DMS153 treated with DMSO at 0.1 percent for 48 hours (cell line): ENCODE measurements at regions not wholly inside any gene's neighbourhood (a gene's known extent, or its start where the extent isn't known, plus 50 kb on each side); places are given as distances from the start of the nearest gene placed in this dataset.

Source experiments
- DNase-seq: peaks from one replicate; lab custom pipeline; 2025; ENCODE audit not compliant: unreplicated experiment; lab: John Stamatoyannopoulos, UW

DNA sequence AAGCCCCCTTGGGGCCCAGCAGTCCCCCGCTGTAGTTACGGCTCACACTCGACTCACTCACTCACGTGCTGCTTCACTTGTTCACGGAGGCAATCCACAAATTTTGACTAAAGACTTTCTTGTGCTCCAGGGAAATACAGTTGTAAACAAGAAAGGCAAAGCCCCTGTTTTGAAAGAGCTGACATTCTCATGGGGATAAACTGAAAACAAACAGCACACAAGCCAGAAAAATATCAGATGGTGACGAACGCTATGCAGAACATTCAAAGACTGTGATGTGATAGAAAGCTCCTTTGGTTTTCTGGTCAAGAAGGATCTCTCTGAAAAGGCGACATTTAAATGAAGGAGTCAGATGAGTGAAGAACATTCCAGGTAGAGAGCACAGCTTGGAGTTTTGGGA, 385.3 kb upstream of the SMIM21 start:
- no peak for DNase-seq

DNA sequence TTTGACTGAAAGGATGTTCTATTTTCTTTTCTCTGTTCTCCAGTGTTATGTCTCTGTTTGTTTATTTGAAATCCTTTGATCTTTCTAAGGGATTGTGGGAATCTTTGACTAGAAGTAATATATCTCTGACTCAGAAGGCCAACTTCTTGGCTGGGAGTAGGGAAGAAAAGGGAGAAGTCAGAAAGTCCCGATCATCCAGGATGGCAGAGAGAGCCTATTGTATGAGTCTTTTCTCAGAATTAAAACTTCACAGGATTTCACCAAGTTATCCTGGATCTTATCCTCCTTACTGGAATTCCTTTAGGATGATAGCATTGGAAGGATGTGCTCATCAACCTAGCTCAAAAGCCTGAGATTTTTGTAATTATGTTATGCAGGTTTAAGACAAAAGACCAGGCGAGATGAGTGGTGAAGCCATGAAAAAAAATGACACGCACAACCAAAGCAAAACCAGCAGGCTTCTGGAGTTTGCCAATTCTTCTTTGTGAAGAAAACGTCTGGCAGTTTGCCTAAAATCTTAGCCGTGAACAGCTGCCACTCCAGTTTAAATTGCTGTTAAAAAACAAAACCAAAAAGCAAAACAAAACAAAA, 383.6 kb upstream of the SMIM21 start:
- peak; percentile 52 for DNase-seq

DNA sequence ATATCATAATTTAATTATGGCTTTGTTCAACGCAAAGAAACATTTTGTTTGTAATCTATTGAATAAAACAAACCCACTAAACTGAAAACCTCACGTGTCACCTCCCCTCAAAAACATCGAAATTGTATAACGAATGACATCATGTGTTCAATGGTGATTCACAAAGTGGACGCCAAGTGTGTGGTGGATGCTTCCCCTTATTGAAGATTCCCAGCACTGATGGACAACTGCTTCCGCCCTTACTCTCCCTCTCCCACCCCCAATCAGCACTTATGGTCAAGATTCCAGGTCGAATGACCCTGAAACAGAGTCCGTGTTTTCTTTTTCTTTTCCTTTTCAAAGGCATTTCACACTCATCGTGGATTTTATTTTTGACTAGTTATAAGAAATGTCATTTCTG, 383.0 kb upstream of the SMIM21 start:
- no peak for DNase-seq

DNA sequence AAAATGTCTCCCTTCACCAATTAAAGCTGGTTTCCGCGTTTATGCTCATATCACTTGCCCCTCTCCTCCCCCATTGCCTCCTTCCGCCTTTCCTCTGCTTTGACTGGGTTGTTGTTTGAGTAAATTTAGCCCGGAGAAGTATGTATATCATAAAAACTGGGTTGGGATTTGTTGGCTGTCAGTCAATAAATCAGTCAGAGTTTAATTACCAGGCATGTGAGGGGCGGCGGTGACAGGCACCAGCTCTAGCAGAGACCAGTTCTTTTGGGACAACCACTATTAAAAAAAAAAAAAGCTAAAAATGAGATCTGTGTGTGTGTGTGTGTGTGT, 382.4 kb upstream of the SMIM21 start:
- DNase-seq: peak; percentile 46

DNA sequence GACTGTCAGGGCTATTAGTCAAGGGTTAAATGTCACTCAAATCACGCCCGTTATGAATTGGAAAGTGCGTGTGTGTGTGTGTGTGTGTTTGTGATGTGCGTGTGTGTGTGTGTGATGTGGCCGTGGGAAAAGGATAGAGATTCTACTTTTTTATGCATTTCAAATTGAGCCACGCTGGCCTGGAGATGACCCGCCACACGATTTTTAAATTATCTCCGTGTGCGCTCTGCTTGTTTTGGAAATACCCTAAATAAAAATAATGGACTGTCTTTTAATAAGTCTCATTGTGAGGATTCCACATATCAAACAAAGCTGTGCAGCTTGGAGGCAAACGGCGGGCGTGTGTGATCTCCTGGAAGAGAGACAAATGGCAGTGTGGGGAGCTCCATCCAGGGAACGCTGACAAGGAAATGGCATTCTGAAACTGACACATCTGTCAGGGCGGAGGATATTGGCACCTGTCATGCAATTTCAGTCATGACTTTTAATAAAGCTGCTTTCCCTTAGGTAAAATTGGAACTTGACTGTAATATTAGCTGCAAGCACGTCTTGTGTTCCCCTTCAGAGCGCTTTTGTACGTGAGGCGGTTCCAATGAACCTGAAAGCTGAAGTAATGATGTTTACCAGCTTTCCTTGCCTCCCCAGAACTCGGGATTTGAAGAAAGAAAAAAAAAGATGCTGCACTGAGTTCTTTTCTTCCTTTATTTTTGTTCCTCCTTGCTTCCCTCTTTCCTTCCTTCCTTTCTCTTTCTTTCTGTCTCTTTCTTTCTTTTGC, 381.8 kb upstream of the SMIM21 start:
- DNase-seq: peak; percentile 23

DNA sequence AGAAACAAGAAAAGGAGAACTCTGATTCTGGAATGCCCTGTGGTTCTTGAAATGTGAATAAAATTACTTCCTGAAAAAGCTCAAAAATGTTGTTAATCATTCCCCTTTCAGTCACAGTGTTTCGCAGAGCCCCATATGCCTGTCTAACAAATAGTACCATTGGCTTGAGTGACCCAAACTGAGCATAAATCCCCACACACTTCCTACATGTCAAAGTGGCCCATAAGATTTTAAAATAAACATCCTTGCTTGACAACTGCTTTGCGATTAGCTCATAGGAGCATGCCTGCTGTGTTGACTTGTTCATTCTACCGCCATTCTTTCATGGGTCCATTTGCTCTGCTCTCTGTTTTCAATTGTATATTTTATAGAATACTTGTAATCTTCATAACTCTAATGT, 377.8 kb upstream of the SMIM21 start:
- no peak for DNase-seq

DNA sequence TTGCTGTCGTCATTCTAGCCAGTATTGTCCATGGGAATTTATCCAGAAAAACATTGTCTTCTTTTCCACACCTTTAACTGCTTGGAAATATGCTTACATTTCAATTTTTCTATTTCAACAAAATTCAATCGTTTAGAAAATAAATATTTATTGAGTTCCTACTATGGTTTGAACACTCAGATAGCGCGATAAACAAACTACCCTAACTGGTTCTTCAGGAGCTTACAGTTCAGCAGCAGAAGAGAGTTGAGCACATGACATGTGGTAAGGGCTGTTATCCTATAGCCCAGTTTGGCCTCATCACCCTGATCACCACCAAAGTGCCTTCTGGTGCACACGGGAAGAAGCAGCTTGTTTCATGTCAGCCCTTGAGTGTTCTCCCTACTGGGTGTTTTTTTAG, 375.2 kb upstream of the SMIM21 start:
- no peak for DNase-seq

DNA sequence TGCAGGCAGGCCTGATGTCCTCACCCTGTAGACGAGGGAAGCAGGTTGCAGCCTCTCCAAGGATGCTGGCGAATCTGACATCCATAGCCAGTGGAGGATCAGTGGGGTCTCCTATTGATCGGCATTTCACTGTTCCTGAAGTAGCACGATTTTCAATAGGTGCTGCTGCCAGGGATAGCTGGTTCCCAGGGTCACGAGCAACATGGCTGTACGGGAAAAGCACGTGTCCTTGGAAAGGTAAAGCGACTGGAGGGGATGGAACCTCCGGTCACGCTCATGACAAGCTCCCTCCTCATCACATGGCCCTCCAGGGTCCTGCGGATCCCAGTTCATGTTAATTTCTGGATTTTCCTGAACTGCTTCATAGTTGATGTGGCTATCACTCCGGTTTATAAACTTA, 373.7 kb upstream of the SMIM21 start:
- no peak for DNase-seq

DNA sequence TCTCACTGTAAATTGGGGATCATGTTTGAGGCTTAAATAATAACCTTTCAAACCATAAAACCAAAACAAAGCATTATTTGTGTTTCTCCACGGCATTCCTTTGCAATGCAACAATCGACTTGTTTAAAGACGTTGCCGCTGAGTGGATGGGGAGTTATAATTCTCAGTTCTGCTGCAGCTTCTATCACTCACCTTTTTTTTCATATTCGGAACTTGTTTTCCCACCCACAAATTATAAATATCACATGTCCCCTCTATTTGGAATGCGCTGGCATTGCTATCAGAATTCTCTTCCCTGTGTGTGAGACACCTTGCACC, 372.8 kb upstream of the SMIM21 start:
- DNase-seq: no peak

DNA sequence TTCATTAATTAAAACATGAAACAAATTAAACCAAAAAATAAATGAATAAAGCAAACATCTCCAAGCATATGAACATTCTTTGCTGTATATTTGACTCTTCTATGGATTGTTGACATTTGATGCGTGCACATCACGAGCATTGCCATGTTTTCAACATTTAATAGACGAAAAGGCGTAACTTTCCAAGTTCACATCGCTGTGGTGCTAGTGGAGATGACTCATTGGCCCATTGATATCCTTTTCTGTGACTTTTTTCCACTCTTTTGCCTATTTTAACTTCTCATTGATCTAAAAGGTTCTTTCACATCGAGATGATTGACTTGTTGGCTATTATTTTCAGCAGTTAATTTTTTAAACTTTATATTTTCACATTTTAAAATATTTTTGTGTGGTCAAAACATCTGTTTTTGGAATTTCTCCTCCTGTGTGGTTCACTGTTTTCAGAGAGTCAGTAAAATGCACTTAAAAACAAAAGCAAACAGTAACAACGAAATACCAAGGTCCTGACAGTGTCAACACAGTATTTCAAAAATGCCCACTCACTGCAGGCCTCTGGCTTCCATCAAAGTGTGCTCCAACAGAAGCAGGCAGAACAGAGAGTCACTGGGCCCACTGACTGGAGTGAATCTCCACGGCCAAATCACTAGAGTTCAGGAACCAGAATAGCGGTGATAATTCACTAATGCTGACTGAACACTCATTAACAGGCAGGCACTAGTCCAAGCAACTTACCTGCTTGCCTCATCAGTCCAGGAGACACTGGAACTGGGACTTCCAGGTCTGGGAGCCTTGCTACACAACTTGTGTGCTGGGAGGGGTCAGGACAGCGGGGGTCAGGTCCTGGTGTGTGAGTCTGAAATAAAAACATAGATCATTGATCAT, 372.2 kb upstream of the SMIM21 start:
- no peak for DNase-seq

DNA sequence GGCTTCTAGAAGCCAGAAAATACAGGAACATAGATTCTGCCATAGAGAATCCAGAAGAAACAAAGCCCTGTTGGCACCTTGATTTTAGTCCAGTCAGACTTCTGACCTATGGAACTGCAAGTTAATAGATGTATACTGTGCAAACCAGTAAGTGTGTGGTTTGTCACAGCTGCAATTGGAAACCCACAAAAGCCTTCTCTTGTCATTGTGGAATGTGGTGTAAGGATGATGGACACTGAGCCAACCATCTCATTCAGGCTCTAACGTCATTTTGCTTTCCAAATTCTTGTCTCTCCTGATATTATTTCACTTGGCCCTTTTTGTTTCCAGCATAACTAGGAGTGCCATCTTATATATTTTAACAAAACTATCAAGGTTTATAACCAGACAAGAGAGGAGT, 369.5 kb upstream of the SMIM21 start:
- no peak for DNase-seq

DNA sequence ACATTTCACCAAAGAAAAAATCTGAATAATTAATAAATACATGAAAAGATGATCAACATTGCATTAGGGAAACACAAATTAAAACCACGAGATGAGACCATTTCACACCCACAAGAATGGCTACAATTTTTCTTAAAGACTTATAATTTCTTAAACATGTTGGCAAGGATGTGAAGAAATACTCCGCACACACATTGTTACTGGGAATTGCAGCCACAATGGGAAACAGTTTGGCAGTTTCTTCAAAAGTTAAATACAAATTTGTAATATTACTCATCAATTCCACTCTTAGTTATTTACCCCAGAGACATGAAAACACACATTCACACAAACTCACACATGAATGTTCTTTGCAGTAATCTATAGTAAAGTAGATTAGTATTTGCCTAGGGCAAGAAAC, 363.3 kb upstream of the SMIM21 start:
- no peak for DNase-seq

DNA sequence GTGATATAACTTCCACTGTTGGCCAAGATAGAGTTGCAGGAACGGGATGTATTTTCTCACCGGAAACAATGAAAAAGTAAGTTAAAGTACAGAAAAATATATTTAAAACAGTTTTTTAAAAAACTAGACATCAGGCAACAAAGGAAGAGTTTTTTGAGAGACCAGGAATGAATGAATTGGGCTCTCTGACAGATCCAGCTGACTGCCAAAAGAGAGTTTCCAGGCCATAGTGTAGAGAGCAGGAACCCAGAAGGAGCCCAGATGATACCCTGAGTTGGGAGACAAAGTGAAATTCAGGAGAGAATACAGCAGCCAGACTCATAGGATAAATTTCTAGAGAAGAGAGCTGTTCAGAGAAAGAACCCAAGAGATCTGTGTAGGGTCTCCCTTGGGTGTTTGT, 362.6 kb upstream of the SMIM21 start:
- no peak for DNase-seq

DNA sequence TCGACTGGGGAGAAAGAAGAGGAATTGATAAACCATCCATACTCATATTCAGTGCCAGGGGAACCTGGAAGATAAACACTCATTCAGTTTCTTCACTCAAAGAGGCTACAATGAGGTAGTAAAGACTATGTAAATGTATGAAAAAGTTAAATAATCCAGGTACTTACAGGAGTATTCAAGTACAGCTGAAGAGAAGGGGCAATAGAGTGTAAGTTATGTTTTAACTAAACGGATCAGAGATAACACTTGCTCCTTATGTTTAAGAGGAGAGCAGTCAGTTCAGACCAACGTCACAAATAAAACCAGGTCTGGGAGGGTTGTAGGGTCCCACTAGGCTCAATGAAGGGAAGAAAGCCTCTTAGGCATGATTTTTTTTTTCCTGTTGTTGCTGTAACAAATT, 358.3 kb upstream of the SMIM21 start:
- DNase-seq: no peak

DNA sequence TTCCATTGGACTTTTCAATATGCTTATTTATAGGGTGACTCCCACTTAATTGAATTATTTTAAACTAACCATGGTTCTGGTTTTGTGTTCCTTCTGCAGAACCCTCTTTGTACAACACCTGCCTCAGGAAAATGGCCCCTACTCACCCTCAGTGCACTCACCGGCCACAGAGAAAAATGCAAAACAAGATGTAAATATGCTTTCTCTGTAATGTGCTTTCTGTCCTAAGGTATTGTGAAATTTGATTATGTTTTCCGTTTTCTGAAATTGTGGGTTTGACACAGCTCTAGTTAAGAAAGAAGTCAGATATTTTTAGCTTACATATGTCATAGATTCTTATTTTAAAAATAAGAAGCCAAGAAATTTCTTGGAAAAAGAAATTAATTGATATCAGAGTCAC, 357.7 kb upstream of the SMIM21 start:
- no peak for DNase-seq

DNA sequence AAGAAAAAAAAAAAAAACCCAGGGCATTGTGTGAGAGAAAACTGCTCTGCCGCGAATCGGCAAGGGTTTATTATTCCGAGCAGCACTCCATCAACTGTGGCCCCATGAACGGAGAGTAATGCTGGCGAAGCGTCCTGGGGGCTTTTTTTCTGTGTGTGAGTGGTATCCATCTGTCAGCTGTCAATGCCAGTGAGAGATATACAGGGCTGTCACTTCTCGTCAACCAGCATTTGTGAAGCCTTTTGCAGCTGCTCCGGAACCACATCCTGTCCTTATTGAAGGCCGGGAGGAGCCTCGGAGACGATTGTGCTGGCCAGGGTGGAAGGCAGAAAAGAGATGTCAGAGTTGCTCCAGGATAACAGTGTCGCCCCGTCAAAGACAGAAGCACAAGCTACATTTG, 356.9 kb upstream of the SMIM21 start:
- peak; percentile 57 for DNase-seq

DNA sequence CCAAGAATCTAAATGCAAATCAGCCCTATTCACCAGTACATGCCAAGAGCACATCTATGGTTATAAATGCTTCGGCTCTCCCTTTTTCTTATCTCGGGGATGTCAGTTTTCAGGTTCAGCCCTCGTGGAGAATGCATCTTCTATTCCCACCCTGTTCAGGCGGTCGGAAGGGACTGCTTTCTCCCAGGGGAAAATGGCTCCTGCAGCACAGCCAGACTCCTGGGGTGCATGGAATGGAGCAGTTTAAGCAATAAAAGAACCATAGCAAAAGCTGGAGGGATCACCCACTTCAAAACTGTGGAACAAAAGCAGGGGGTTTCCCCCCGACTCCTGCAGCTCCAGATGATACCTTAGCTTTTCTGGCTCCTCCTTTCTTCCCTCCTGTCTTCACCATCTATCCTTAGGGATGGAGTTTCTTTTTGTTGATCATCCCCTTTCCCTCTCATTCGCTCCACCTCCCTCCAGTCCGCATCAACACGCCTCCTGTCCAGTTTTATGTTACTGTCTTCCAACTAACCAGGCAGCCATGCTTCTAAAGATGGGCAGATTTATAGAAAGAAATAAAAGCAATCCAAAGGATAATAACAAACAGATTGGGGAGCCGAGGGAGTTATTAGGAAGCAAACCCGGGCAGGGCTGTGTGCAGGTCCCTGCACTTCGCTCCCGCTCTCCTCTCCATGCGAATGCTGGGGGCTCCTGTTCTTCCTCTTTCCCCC, 356.2 kb upstream of the SMIM21 start:
- DNase-seq: peak; percentile 71

DNA sequence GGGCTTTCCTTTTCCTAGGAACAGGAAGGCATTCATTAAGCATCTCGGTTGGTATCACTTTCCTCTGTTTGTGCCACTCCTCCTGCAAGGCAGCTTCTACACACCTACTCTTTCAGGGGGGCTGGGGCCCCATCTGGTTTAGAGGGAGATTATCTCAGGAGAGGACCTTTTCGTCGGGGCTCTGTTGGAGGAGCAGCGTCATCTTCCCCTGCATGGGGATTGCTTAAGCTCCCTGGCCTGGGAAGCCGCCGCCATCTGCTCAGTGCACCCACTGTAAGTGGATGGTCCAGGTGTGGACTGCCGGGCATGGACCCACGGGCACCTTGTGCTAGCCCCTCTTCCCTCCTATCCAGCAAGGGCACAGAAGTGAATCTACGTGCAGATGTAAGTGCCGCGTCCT, 355.3 kb upstream of the SMIM21 start:
- no peak for DNase-seq

DNA sequence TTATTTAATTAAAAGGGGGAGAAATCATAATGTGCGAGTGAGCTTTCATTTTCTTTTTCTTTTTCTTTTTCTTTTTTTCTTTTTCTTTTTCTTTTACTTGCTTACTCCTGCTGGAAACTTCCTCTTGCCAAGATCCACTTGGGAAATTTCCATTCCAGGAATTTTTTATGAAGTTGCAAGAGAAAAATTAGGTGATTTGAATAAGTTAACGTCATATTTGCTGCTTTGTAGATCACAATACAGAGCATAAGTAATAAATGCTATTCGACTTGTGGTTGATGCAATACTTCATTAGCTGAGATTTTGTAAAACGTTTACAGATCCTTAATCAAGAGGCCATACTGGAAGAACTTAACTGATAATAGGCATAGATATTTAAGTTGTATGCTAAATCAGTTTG, 354.7 kb upstream of the SMIM21 start:
- no peak for DNase-seq

DNA sequence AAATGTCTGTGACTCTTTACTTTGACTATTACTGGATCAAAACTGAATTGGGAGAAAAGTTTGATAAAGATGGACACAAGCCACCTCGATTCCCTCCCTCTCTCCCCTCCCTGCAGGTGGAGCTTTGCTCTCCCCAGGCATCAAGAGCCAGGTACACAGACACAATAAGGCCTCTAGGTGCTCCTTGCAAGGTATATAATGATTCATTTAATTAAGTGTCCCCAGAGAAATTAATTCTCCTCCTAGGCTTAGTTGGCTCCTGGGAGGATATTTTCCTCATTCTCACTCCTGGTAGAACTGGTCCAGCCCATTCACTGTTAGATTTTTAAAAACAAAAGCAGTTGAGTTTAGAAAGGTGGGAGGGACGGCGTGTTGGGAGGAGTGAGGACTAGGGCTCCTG, 352.4 kb upstream of the SMIM21 start:
- no peak for DNase-seq

DNA sequence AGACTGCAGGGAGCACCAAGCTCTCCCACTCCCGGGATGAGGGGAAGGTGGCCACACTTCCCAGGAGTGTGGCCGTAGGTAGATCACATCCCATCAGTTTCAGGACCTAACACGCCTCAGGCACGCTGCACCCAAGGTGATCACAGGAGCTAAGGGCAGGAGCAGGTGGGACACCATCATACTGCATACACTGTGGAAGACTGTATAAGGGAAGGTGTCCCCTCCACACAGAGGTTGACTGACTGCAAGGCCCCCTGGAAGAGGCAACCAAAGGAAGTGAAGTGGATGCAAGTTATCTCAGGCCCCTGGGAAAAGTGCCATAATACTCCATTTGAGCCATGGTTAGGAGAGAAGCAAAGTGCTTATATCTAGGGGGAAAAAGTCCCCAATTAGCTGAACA, 351.9 kb upstream of the SMIM21 start:
- DNase-seq: no peak

DNA sequence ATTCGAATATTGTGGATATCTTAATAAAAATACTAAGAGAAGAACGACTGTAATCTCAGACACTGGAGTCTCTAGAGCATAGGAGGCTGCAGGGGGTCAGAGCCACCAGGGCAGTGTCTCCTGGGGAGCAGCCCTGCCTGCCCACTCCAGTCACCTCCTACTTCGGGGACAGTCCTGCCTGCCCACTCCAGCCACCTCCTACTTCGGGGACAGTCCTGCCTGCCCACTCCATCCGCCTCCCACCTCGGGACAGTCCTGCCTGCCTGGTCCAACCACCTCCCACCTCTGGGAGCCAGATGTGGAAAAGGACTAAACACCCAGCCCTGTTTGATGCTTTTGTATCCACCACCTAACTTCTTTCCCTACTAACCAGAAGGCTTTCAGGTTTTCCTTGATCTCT, 350.1 kb upstream of the SMIM21 start:
- no peak for DNase-seq
